ENCODE measurements at regions not wholly inside any gene's neighbourhood (a gene's known extent, or its start where the extent isn't known, plus 50 kb on each side); places are given as distances from the start of the nearest gene placed in this dataset.

- H3K4me2 ChIP-seq (ENCODE audit: low read depth, low read length, poor library complexity, severe bottlenecking): no peak overlapping the region
- H3K9me3 ChIP-seq (ENCODE audit: low read length): no peaks in the 10 kb centered on the region
- H2AFZ ChIP-seq (ENCODE audit: low read length): no peak overlapping the region
- no peak overlapping the region for H3K27ac ChIP-seq (ENCODE audit: low read length)
- no peaks in the 10 kb centered on the region for H3K27me3 ChIP-seq (ENCODE audit: low read length)
- H3K9me2 ChIP-seq (replicated peaks; ENCODE audit: insufficient read depth, low read length): no peaks in the 10 kb centered on the region
- H4K20me1 ChIP-seq (ENCODE audit: insufficient read depth, low read depth, low read length): no peaks in the 10 kb centered on the region
- H3K4me1 ChIP-seq (ENCODE audit: low read length): no peaks in the 10 kb centered on the region
- H3K79me2 ChIP-seq (ENCODE audit: low read length): no peaks in the 10 kb centered on the region
- DNase-seq: no peak
- no peak overlapping the region for H3K9ac ChIP-seq (ENCODE audit: low read length)
- H3K4me3 ChIP-seq (ENCODE audit: low read length): no peak overlapping the region
- no peaks in the 10 kb centered on the region for H3K36me3 ChIP-seq (ENCODE audit: insufficient read depth, low read length)
These were observed 140.2 kb upstream of the ADAMTS18 start for GRCh38 chr16:77574867-77575624.

- no peak overlapping the region for H3K9ac ChIP-seq (ENCODE audit: low read length)
- H3K4me3 ChIP-seq (ENCODE audit: low read length): no peak overlapping the region
- no peaks in the 10 kb centered on the region for H4K20me1 ChIP-seq (ENCODE audit: insufficient read depth, low read depth, low read length)
- no peaks in the 10 kb centered on the region for H3K36me3 ChIP-seq (ENCODE audit: insufficient read depth, low read length)
- H3K79me2 ChIP-seq (ENCODE audit: low read length): no peaks in the 10 kb centered on the region
- no peak overlapping the region for H2AFZ ChIP-seq (ENCODE audit: low read length)
- H3K27me3 ChIP-seq (ENCODE audit: low read length): no peaks in the 10 kb centered on the region
- H3K27ac ChIP-seq (ENCODE audit: low read length): no peak overlapping the region
- H3K4me1 ChIP-seq (ENCODE audit: low read length): no peaks in the 10 kb centered on the region
- H3K4me2 ChIP-seq (ENCODE audit: low read depth, low read length, poor library complexity, severe bottlenecking): no peak overlapping the region
- no peaks in the 10 kb centered on the region for H3K9me3 ChIP-seq (ENCODE audit: low read length)
- DNase-seq: no peak
- no peaks in the 10 kb centered on the region for H3K9me2 ChIP-seq (replicated peaks; ENCODE audit: insufficient read depth, low read length)
These were observed 142.9 kb upstream of the NUDT7 start for GRCh38 chr16:77579351-77579891.

DNA sequence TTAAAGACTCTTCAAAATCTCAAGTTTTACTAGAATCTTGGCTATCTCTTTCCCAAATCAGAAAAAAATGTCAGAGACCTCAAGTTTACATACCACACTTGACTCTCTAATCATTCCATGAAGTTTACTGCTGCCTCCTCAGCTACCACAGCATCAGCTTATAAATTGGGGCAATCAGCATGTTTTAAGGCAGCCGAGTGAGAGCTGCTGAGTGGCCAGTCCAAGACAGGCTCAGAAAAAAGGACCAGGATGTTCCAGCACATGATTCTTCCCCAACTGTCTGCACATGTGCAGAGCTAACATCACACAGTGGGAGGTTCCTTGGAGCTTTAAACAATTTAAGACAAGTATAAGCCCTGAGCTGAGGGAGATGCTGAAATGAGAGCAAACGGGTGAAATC lies 140.6 kb upstream of the NUDT7 start:
- no peaks in the 10 kb centered on the region for H3K9me3 ChIP-seq (ENCODE audit: low read length)
- H4K20me1 ChIP-seq (ENCODE audit: insufficient read depth, low read depth, low read length): no peaks in the 10 kb centered on the region
- no peaks in the 10 kb centered on the region for H3K36me3 ChIP-seq (ENCODE audit: insufficient read depth, low read length)

DNA sequence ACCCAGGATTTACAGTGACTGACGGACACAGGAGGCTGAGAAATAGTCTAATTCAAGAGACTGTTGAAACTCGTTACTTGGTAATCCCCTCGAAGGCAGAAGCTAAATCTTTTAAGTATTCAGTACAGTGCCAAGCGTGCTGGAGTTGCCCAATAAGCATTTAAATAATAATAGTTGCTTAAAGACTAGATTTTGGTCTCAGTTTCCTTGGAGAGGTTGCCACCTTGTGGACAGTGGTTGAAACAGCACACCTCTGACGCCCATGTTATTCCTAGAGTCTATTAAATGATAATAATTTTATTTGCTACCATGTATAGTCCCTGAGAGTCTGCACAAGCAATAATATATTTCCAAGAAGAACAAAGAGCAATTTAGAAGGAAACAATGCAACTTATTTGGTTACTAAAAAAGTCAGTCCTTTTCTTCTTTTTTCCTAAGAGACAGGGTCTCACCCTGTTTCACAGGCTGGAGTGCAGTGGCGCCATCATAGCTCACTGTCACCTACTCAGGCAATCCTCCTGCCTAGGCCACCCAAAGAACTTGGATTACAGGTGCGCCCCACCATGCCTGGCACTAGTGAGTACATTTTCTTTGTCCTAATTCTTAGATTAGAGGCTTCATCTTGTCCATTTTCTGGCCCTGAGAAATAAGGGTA lies 138.0 kb upstream of the NUDT7 start:
- Histone ChIP-seq H3K9me3 (ENCODE audit: low read length) (no peaks in the 10 kb centered on the region), H3K4me2 (ENCODE audit: low read depth, low read length, poor library complexity, severe bottlenecking) (no peak overlapping the region), H3K9me2 (replicated peaks; ENCODE audit: insufficient read depth, low read length) (no peaks in the 10 kb centered on the region), H3K9ac (ENCODE audit: low read length) (no peak overlapping the region), H2AFZ (ENCODE audit: low read length) (no peak overlapping the region), H3K27ac (ENCODE audit: low read length) (no peak overlapping the region), H3K4me1 (ENCODE audit: low read length) (no peaks in the 10 kb centered on the region), H3K27me3 (ENCODE audit: low read length) (no peaks in the 10 kb centered on the region), H4K20me1 (ENCODE audit: insufficient read depth, low read depth, low read length) (no peaks in the 10 kb centered on the region), H3K4me3 (ENCODE audit: low read length) (no peak overlapping the region), H3K36me3 (ENCODE audit: insufficient read depth, low read length) (no peaks in the 10 kb centered on the region), H3K79me2 (ENCODE audit: low read length) (no peaks in the 10 kb centered on the region)
- peak; percentile 86 for DNase-seq

More for the DNA sequence above, 140.6 kb upstream of the NUDT7 start:
- Histone ChIP-seq H3K27me3 (ENCODE audit: low read length) (no peaks in the 10 kb centered on the region), H3K27ac (ENCODE audit: low read length) (no peak overlapping the region), H3K4me3 (ENCODE audit: low read length) (no peak overlapping the region), H3K4me2 (ENCODE audit: low read depth, low read length, poor library complexity, severe bottlenecking) (no peak overlapping the region), H3K4me1 (ENCODE audit: low read length) (no peaks in the 10 kb centered on the region), H2AFZ (ENCODE audit: low read length) (no peak overlapping the region), H3K79me2 (ENCODE audit: low read length) (no peaks in the 10 kb centered on the region), H3K9me2 (replicated peaks; ENCODE audit: insufficient read depth, low read length) (no peaks in the 10 kb centered on the region), H3K9ac (ENCODE audit: low read length) (no peak overlapping the region)
- DNase-seq: no peak

DNA sequence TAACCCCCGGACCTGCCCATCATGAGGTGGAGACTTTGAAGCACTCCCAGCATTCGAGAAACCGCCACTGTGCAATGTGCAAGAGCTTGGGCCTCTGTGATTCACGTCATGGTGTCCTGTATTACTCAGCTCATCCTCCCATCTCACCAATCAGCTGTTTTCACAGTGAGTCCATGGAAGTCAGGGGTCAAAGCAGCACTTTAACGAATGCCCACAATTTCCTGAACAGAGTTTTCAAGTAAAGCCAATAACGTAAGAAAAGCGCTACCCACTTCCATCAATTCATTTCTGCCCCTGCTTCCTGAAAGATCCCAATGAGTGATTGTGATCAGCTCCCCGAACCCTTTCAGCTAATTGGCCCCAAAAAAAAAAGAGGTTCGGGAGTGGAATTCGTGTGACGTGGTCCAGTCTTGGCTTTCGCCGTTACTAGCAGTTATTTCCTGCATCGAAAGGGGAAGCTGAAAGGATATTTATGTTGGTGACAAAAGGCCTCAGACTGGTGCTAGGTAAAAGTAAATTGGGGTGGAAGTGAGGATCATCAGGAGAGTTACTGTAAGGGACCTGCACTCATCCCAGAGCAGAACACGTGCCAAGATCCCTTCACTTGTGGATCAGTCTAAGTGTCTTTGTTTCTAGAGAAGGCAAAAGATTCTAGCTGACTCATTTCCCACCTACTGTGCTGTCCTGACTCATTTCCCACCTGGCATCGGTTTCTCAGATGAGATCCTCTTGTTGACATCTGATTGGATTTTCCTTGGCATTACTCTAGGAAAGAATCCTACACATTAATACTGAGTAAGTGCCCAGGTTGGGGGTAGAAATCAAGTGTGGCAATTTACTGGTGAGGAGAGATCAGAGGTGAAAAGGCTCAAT lies 136.7 kb upstream of the NUDT7 start:
- Histone ChIP-seq H2AFZ (ENCODE audit: low read length) (no peak overlapping the region), H4K20me1 (ENCODE audit: insufficient read depth, low read depth, low read length) (no peaks in the 10 kb centered on the region), H3K4me3 (ENCODE audit: low read length) (no peak overlapping the region), H3K36me3 (ENCODE audit: insufficient read depth, low read length) (no peaks in the 10 kb centered on the region), H3K27ac (ENCODE audit: low read length) (no peak overlapping the region), H3K27me3 (ENCODE audit: low read length) (no peaks in the 10 kb centered on the region), H3K4me1 (ENCODE audit: low read length) (no peaks in the 10 kb centered on the region), H3K79me2 (ENCODE audit: low read length) (no peaks in the 10 kb centered on the region), H3K4me2 (ENCODE audit: low read depth, low read length, poor library complexity, severe bottlenecking) (no peak overlapping the region), H3K9ac (ENCODE audit: low read length) (no peak overlapping the region), H3K9me2 (replicated peaks; ENCODE audit: insufficient read depth, low read length) (no peaks in the 10 kb centered on the region), H3K9me3 (ENCODE audit: low read length) (no peaks in the 10 kb centered on the region)
- DNase-seq: no peak

DNA sequence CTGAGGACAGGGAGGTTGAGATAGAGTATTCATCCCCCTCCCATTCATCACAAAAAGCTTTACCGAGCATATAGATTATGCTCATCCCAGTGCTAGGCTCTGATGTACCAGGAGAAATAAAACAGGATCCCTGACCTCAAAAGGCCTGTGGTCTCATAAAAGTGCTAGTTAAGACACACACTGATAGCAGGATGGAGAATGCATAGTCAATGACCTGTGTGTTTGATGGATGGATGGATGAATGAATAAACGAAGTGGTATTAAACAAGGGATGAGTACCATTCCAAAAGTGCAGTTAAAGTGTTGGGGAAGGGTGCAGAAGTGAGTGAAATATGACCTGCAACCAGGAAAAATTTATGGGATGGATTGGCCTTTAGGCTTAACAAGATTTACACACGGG lies 133.9 kb upstream of the NUDT7 start:
- Histone ChIP-seq H3K36me3 (ENCODE audit: insufficient read depth, low read length) (no peaks in the 10 kb centered on the region), H3K9me2 (replicated peaks; ENCODE audit: insufficient read depth, low read length) (no peaks in the 10 kb centered on the region), H3K4me3 (ENCODE audit: low read length) (no peak overlapping the region), H3K27ac (ENCODE audit: low read length) (no peak overlapping the region), H4K20me1 (ENCODE audit: insufficient read depth, low read depth, low read length) (no peaks in the 10 kb centered on the region), H3K4me1 (ENCODE audit: low read length) (no peaks in the 10 kb centered on the region), H3K4me2 (ENCODE audit: low read depth, low read length, poor library complexity, severe bottlenecking) (no peak overlapping the region), H3K9ac (ENCODE audit: low read length) (no peak overlapping the region), H3K27me3 (ENCODE audit: low read length) (no peaks in the 10 kb centered on the region), H2AFZ (ENCODE audit: low read length) (no peak overlapping the region), H3K79me2 (ENCODE audit: low read length) (no peaks in the 10 kb centered on the region), H3K9me3 (ENCODE audit: low read length) (no peaks in the 10 kb centered on the region)
- DNase-seq: no peak

DNA sequence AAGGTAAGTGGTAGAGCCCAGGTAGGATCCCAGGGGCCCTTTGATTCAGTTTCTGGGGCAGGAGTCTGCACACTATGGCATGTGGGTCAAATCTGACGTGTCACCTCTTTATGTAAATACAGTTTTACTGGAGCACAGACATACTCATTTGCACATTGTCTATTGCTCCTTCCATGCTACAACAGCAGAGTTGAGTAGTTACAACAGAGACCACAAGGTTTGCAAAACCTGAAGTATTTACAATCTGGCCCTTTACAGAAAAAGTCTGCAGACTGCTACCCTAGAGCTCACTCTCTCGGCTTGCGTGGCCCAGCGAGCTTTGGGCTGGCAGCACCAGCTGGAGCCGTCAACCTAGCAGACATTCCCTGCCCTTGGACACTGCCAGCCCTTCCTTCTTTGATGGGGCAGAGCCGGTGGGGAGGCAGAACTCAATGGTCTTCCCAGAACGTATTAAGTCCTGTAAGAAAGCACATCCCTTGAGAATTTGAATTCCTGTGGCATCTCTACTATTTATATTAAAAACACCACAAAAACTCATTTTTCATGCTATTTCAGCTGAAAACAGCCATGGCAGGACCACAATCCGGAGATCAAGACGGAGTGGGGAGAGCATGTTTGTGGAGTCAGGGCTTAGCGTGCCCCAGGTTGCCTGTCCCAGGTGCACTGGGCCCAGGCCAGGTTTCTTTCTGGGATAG lies 133.1 kb upstream of the NUDT7 start:
- no peaks in the 10 kb centered on the region for H3K9me2 ChIP-seq (replicated peaks; ENCODE audit: insufficient read depth, low read length)
- H3K4me1 ChIP-seq (ENCODE audit: low read length): no peaks in the 10 kb centered on the region
- no peak for DNase-seq
- H3K4me2 ChIP-seq (ENCODE audit: low read depth, low read length, poor library complexity, severe bottlenecking): no peak overlapping the region
- no peaks in the 10 kb centered on the region for H3K36me3 ChIP-seq (ENCODE audit: insufficient read depth, low read length)
- no peak overlapping the region for H2AFZ ChIP-seq (ENCODE audit: low read length)
- H3K27ac ChIP-seq (ENCODE audit: low read length): no peak overlapping the region
- H3K9me3 ChIP-seq (ENCODE audit: low read length): no peaks in the 10 kb centered on the region
- H4K20me1 ChIP-seq (ENCODE audit: insufficient read depth, low read depth, low read length): no peaks in the 10 kb centered on the region
- no peaks in the 10 kb centered on the region for H3K27me3 ChIP-seq (ENCODE audit: low read length)
- no peak overlapping the region for H3K9ac ChIP-seq (ENCODE audit: low read length)
- no peaks in the 10 kb centered on the region for H3K79me2 ChIP-seq (ENCODE audit: low read length)
- no peak overlapping the region for H3K4me3 ChIP-seq (ENCODE audit: low read length)

All from Karpas-422 (cell line).